Mesendoderm (in vitro differentiated cells): ENCODE measurements at regions not wholly inside any gene's neighbourhood (a gene's known extent, or its start where the extent isn't known, plus 50 kb on each side); places are given as distances from the start of the nearest gene placed in this dataset.

Experiments used
- DNase-seq: peaks from one replicate; pipeline ENCODE4 v3.0.0; 2013
- H2AK5ac ChIP-seq: 2 replicates; pipeline ENCODE4 v1.6.1; 2013; ENCODE audit warnings: low read length, inconsistent platforms
- H2BK120ac ChIP-seq: 2 replicates; pipeline ENCODE4 v1.6.1; 2013; ENCODE audit warnings: low read depth, mild to moderate bottlenecking, low read length, moderate library complexity, mixed read lengths
- H2BK15ac ChIP-seq: replicated peaks from 2 replicates; pipeline ENCODE4 v1.6.1; 2013; ENCODE audit warnings: low read depth, mild to moderate bottlenecking, moderate library complexity
- H2BK5ac ChIP-seq: 2 replicates; pipeline ENCODE4 v1.6.1; 2013; ENCODE audit warnings: low read length, inconsistent platforms
- H3K18ac ChIP-seq: 2 replicates; pipeline ENCODE4 v1.6.1; 2013; ENCODE audit warnings: mild to moderate bottlenecking, low read length, mixed read lengths
- H3K23ac ChIP-seq: one replicate; pipeline ENCODE4 v1.6.1; 2013; ENCODE audit warnings: low read length
- H3K27ac ChIP-seq: 2 replicates; pipeline ENCODE4 v1.5.1; 2013; ENCODE audit warnings: low read depth, mild to moderate bottlenecking, inconsistent platforms, low read length, moderate library complexity
- H3K27me3 ChIP-seq: 2 replicates; pipeline ENCODE4 v1.6.1; 2013; ENCODE audit warnings: low read length, control low read depth, mild to moderate bottlenecking, inconsistent platforms; ENCODE audit not compliant: insufficient read depth, poor library complexity
- H3K36me3 ChIP-seq: 2 replicates; pipeline ENCODE4 v1.6.1; 2013; ENCODE audit warnings: low read length, inconsistent platforms; ENCODE audit not compliant: control insufficient read depth, insufficient read depth
- H3K4ac ChIP-seq: one replicate; pipeline ENCODE4 v1.6.1; 2013; ENCODE audit warnings: low read depth, mild to moderate bottlenecking, low read length, moderate library complexity
- H3K4me1 ChIP-seq: 2 replicates; pipeline ENCODE4 v1.6.1; 2013; ENCODE audit warnings: low read depth, low read length, inconsistent platforms; ENCODE audit not compliant: control insufficient read depth
- H3K4me2 ChIP-seq: 2 replicates; pipeline ENCODE4 v1.6.1; 2013; ENCODE audit warnings: low read length
- H3K4me3 ChIP-seq: 2 replicates; pipeline ENCODE4 v1.5.1; 2013; ENCODE audit warnings: mild to moderate bottlenecking, low read length
- H3K56ac ChIP-seq: one replicate; pipeline ENCODE4 v1.6.1; 2013; ENCODE audit warnings: low read length
- H3K79me1 ChIP-seq: 2 replicates; pipeline ENCODE4 v1.6.1; 2013; ENCODE audit warnings: low read length, inconsistent platforms
- H3K79me2 ChIP-seq: 2 replicates; pipeline ENCODE4 v1.6.1; 2013; ENCODE audit warnings: mild to moderate bottlenecking, low read length; ENCODE audit not compliant: control insufficient read depth, insufficient read depth
- H3K9ac ChIP-seq: 2 replicates; pipeline ENCODE4 v1.6.1; 2013; ENCODE audit warnings: low read length, inconsistent platforms
- H4K5ac ChIP-seq: one replicate; pipeline ENCODE4 v1.6.1; 2013; ENCODE audit warnings: low read length
- H4K8ac ChIP-seq: one replicate; pipeline ENCODE4 v1.6.1; 2013; ENCODE audit warnings: low read depth, mild to moderate bottlenecking, control low read depth, low read length, moderate library complexity
- WGBS: extraction: QIAGEN DNeasy Blood & Tissue Kit; methylation state at CpG from one replicate; pipeline ENCODE4 v1.1.7; 2013; ENCODE audit warnings: low lambda C conversion rate, missing lambda C conversion rate; ENCODE audit not compliant: insufficient coverage; ENCODE audit errors: extremely low coverage; 5-methylcytosine and 5-hydroxymethylcytosine counted together

DNA sequence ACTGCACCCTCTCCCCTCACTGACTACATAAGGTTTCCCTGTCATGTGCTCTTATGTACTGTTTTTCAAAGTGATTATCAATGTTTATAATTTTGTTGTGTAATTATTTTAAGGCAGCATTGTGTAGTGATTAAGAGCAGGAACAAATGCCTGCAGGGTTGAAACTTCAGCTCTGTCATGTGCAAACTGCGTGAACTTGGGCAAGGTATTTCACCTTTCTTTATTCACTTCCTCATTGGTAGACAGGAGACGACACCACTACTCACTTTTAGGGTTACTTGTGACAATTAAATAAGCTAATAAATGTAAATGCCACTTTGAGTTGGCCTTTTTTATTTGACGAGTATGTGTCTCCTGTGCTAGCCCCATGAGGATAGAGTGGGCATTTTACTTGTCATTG lies 86.5 kb upstream of the E2F8 start:
- Histone ChIP-seq H3K79me1 (no peaks in the 10 kb centered on the region), H3K4ac (no peak overlapping the region), H2AK5ac (no peak overlapping the region), H3K4me3 (no peak overlapping the region), H3K27me3 (no peaks in the 10 kb centered on the region), H4K8ac (no peak overlapping the region), H3K79me2 (no peaks in the 10 kb centered on the region), H3K56ac (no peak overlapping the region), H3K4me2 (no peak overlapping the region), H3K23ac (no peak overlapping the region), H2BK5ac (no peak overlapping the region), H3K27ac (no peak overlapping the region), H4K5ac (no peak overlapping the region), H3K9ac (no peak overlapping the region), H3K36me3 (no peaks in the 10 kb centered on the region), H2BK120ac (no peak overlapping the region), H2BK15ac (no peak overlapping the region), H3K18ac (no peak overlapping the region), H3K4me1 (no peaks in the 10 kb centered on the region)
- no peak for DNase-seq
- no CpG with 5 or more reads among the region's 3 CpGs for WGBS

DNA sequence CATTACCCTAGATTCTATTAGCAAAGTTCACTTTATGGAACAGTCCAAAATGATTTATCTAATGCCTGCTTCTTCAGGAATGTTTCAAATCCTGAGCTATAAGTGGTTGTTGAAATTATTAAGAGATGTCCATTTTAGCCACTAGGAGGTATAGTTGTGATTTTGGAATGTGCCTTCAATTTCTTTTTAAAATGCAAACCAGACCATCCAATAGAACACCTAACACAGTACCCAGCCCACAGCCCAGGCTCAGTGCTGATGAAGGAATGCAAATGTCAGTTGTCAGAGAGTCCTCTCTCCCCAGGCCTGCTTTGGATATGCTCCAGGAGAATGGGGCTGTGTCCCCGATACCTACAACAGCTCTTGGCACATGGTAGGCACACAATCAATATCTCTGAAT lies 85.8 kb upstream of the E2F8 start:
- Histone ChIP-seq H4K8ac (no peak overlapping the region), H3K4ac (no peak overlapping the region), H3K18ac (no peak overlapping the region), H2BK15ac (no peak overlapping the region), H2BK5ac (no peak overlapping the region), H3K36me3 (no peaks in the 10 kb centered on the region), H3K4me1 (no peaks in the 10 kb centered on the region), H3K79me2 (no peaks in the 10 kb centered on the region), H3K56ac (no peak overlapping the region), H4K5ac (no peak overlapping the region), H3K23ac (no peak overlapping the region), H2BK120ac (no peak overlapping the region), H3K4me2 (no peak overlapping the region), H3K4me3 (no peak overlapping the region), H3K79me1 (no peaks in the 10 kb centered on the region), H3K27me3 (no peaks in the 10 kb centered on the region), H2AK5ac (no peak overlapping the region), H3K27ac (no peak overlapping the region), H3K9ac (no peak overlapping the region)
- no CpG with 5 or more reads among the region's 1 CpG for WGBS
- no peak for DNase-seq

DNA sequence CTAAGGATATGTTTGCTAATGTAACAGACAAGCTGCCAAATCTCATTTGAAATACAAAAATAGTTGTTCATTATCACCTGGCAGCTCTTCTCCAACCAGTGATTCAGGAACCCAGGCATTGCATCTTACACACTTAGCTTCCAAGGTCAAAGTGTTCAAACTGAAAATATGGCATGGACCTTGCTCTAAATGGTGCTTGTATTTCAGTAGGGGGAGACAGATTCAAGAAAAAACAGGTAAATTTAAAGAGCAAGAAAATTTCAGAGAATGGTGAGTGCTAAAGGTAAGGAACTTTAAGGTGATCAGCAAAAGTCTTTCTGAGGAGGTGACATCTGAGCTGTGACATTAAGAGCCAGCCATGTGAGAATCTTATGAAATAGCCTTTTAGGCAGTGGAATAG lies 82.8 kb upstream of the E2F8 start:
- Histone ChIP-seq H3K36me3 (no peaks in the 10 kb centered on the region), H3K79me2 (no peaks in the 10 kb centered on the region), H3K4me1 (no peaks in the 10 kb centered on the region), H3K4me2 (no peak overlapping the region), H4K8ac (no peak overlapping the region), H3K18ac (no peak overlapping the region), H2BK5ac (no peak overlapping the region), H3K9ac (no peak overlapping the region), H3K4ac (no peak overlapping the region), H4K5ac (no peak overlapping the region), H2BK15ac (no peak overlapping the region), H2AK5ac (no peak overlapping the region), H3K56ac (no peak overlapping the region), H3K23ac (no peak overlapping the region), H2BK120ac (no peak overlapping the region), H3K4me3 (no peak overlapping the region), H3K27ac (no peak overlapping the region), H3K27me3 (no peaks in the 10 kb centered on the region), H3K79me1 (no peaks in the 10 kb centered on the region)
- DNase-seq = no peak

DNA sequence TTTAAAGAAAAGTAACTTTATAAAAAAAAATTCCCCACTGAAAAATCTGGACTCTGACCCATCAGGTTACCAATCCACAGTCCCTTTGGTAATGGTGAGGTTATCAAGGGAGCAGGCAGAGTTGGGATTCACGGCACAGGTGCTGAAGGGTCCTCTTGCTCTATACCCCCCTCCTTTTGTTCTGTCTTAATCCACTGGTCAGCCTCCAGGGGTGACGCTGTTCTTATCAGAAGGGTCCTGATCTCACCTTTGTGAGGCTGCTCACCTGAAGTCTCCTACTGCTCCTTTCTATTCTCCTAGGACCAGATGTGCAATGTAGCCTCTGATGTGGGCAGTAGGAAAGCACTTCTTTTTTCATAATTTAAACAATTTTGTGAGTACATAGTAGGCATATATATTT lies 80.6 kb upstream of the E2F8 start:
- no peaks in the 10 kb centered on the region for H3K79me2 ChIP-seq
- no peak overlapping the region for H3K56ac ChIP-seq
- H3K18ac ChIP-seq = no peak overlapping the region
- H3K27me3 ChIP-seq = no peaks in the 10 kb centered on the region
- no peak overlapping the region for H3K4me3 ChIP-seq
- H3K23ac ChIP-seq = no peak overlapping the region
- DNase-seq = no peak
- no peak overlapping the region for H2BK120ac ChIP-seq
- H3K4ac ChIP-seq = no peak overlapping the region
- no peak overlapping the region for H4K8ac ChIP-seq
- no peak overlapping the region for H2AK5ac ChIP-seq
- no peak overlapping the region for H3K27ac ChIP-seq
- H3K36me3 ChIP-seq = no peaks in the 10 kb centered on the region
- no CpG with 5 or more reads among the region's 2 CpGs for WGBS
- no peak overlapping the region for H4K5ac ChIP-seq
- no peak overlapping the region for H2BK15ac ChIP-seq
- H3K4me2 ChIP-seq = no peak overlapping the region
- no peak overlapping the region for H3K9ac ChIP-seq
- no peak overlapping the region for H2BK5ac ChIP-seq
- no peaks in the 10 kb centered on the region for H3K4me1 ChIP-seq
- no peaks in the 10 kb centered on the region for H3K79me1 ChIP-seq

DNA sequence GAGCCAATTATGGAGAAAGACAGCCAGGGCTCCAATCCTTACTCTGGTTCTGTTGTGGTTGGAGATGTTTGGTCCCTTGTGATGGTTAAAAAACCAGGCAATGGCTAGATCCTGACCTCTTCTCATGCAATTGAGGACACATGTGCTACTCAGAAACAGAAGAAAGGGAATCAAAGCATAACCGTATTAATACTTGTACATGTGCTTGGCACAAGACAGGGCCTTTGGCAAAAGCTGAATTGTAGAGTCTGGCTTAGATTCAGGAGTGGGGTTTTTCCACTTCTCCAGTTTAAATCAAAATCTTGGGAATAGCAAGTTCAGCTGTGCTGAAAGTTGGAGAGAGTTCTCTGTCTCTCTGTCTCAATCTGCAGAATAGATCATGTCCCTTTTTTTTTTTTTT lies 80.1 kb upstream of the E2F8 start:
- no peak overlapping the region for H3K4ac ChIP-seq
- H4K5ac ChIP-seq = no peak overlapping the region
- H3K4me2 ChIP-seq = no peak overlapping the region
- no peak overlapping the region for H3K23ac ChIP-seq
- H3K79me1 ChIP-seq = no peaks in the 10 kb centered on the region
- H3K18ac ChIP-seq = no peak overlapping the region
- no CpG with 5 or more reads among the region's 1 CpG for WGBS
- no peak overlapping the region for H2BK5ac ChIP-seq
- no peaks in the 10 kb centered on the region for H3K4me1 ChIP-seq
- H2BK120ac ChIP-seq = no peak overlapping the region
- no peak overlapping the region for H3K27ac ChIP-seq
- no peak overlapping the region for H2AK5ac ChIP-seq
- no peaks in the 10 kb centered on the region for H3K27me3 ChIP-seq
- no peaks in the 10 kb centered on the region for H3K79me2 ChIP-seq
- H4K8ac ChIP-seq = no peak overlapping the region
- H3K56ac ChIP-seq = no peak overlapping the region
- no peaks in the 10 kb centered on the region for H3K36me3 ChIP-seq
- DNase-seq = no peak
- no peak overlapping the region for H2BK15ac ChIP-seq
- H3K9ac ChIP-seq = no peak overlapping the region
- H3K4me3 ChIP-seq = no peak overlapping the region

DNA sequence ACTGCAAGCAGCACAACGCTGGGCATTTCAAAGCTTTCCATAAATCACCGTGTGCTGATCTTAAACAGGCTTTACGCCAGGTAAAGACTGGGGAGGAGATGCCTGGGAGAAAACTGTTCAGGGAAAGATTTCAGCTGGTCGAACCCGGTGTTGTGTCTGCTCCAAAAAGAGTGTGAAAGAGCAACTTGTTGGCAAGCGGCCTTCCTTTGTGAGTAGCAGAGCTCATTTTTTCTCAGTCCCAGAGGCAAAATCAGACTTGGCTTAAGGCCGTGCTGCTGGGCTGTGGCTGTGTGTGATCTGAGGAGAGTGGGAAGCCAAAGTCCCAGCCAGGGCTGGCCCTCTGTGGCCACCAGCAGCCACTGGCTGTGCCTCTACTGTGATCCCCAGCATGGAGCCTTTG lies 75.7 kb upstream of the E2F8 start:
- WGBS = no CpG with 5 or more reads among the region's 7 CpGs

More for the DNA sequence above, 75.7 kb upstream of the E2F8 start:
- no peak overlapping the region for H2AK5ac ChIP-seq
- no peaks in the 10 kb centered on the region for H3K79me1 ChIP-seq
- no peak overlapping the region for H3K27ac ChIP-seq
- H2BK15ac ChIP-seq = no peak overlapping the region
- H3K23ac ChIP-seq = no peak overlapping the region
- H3K9ac ChIP-seq = no peak overlapping the region
- H3K4me1 ChIP-seq = no peaks in the 10 kb centered on the region
- no peaks in the 10 kb centered on the region for H3K79me2 ChIP-seq
- no peak overlapping the region for H3K18ac ChIP-seq
- DNase-seq = no peak
- no peak overlapping the region for H3K4me2 ChIP-seq
- H3K36me3 ChIP-seq = no peaks in the 10 kb centered on the region
- no peak overlapping the region for H4K8ac ChIP-seq
- H3K4me3 ChIP-seq = no peak overlapping the region
- H3K27me3 ChIP-seq = no peaks in the 10 kb centered on the region
- no peak overlapping the region for H4K5ac ChIP-seq
- no peak overlapping the region for H2BK120ac ChIP-seq
- H2BK5ac ChIP-seq = no peak overlapping the region
- H3K56ac ChIP-seq = no peak overlapping the region
- no peak overlapping the region for H3K4ac ChIP-seq
